Inflammatory macrophage treated with lipopolysaccharide for 1 hour (primary cell): ENCODE measurements at regions not wholly inside any gene's neighbourhood (a gene's known extent, or its start where the extent isn't known, plus 50 kb on each side); places are given as distances from the start of the nearest gene placed in this dataset.

Experiments
- DNase-seq, 2 donors: peaks; one replicate each; pipeline ENCODE4 v3.0.0-alpha.2; 2020 to 2022

- DNase-seq, result no peak
Observed at GRCh38 chr12:91566328-91567099, 383.9 kb upstream of the DCN start.

- DNase-seq, result no peak
Observed at GRCh38 chr12:91565846-91566245, 383.2 kb upstream of the DCN start.

- DNase-seq, result no peak
Observed at GRCh38 chr12:91565246-91565645, 382.6 kb upstream of the DCN start.

- no peak for DNase-seq
Observed at GRCh38 chr12:91563011-91563765, 380.6 kb upstream of the DCN start.

GRCh38 chr12:91562476-91562875 is 379.9 kb upstream of the DCN start:
- peak; percentile 22 to 26 for DNase-seq

GRCh38 chr12:91561958-91562325 is 379.3 kb upstream of the DCN start:
- no peak for DNase-seq

GRCh38 chr12:91561301-91561957 is 378.8 kb upstream of the DCN start:
- DNase-seq, result no peak

GRCh38 chr12:91556909-91557308 is 374.3 kb upstream of the DCN start:
- DNase-seq, result no peak

GRCh38 chr12:91555436-91556415 is 373.1 kb upstream of the DCN start:
- DNase-seq, result no peak

- peak; percentile 4 to 6 for DNase-seq
Observed at GRCh38 chr12:91551927-91552326, 369.3 kb upstream of the DCN start.

GRCh38 chr12:91551242-91551641 is 368.6 kb upstream of the DCN start:
- no peak for DNase-seq

- DNase-seq, result no peak
Observed at GRCh38 chr12:91542666-91543065, 360.0 kb upstream of the DCN start.

GRCh38 chr12:91542067-91542466 is 359.4 kb upstream of the DCN start:
- no peak for DNase-seq

GRCh38 chr12:91538418-91538817 is 355.8 kb upstream of the DCN start:
- DNase-seq, result no peak

- DNase-seq, result no peak
Observed at GRCh38 chr12:91533366-91533765, 350.7 kb upstream of the DCN start.

- DNase-seq, result no peak
Observed at GRCh38 chr12:91529829-91530228, 347.2 kb upstream of the DCN start.

- no peak for DNase-seq
Observed at GRCh38 chr12:91523831-91524230, 341.2 kb upstream of the DCN start.

- no peak for DNase-seq
Observed at GRCh38 chr12:91516695-91517047, 334.1 kb upstream of the DCN start.

- DNase-seq, result no peak
Observed at GRCh38 chr12:91515944-91516694, 333.5 kb upstream of the DCN start.

- DNase-seq, result no peak
Observed at GRCh38 chr12:91513313-91513712, 330.7 kb upstream of the DCN start.

GRCh38 chr12:91511795-91512420 is 329.3 kb upstream of the DCN start:
- no peak for DNase-seq

GRCh38 chr12:91507754-91508153 is 325.1 kb upstream of the DCN start:
- no peak for DNase-seq
